ENCODE measurements at regions not wholly inside any gene's neighbourhood (a gene's known extent, or its start where the extent isn't known, plus 50 kb on each side); places are given as distances from the start of the nearest gene placed in this dataset.

DNA sequence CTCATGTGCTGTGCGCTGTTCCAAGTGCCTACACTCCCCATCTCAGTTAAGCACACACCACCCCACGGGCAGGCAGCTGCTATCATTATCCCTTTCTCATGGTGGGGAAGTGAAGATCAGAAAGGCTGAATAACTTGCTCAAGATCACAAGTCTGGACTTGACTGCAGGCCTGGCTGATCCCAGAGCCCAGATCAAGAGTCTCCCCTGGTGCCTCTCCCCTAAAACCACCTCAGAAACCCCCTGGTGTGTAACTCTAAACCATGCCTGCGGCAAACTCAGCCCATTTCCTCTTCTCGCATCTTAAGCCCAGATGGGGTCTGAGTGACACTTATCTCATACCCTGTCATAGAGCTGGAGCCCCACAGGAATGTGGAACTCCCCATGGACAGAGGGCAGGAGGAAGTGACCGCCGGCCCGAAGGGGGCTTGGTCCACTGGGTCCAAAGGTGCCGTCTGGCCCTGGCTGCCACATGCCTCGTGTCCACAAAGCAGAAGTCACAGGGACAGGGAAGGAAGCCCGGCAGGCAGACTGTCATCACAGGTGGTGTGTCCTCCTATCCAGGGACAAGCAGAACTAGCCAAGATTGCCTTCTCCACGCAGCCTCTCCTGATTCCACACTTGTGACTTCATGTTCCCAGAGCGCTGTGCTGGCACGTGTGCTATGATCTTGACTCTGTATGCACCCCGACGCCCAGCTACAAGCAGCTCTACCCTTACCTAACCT, 92.1 kb downstream of the SYF2 start:
- no peak for ATAC-seq
- TF ChIP-seq RARB (CRISPR knock-in tag; IDR thresholded peaks at IDR 0.05) (no peak), PPARA (CRISPR knock-in tag; IDR thresholded peaks at IDR 0.05; ENCODE audit: borderline replicate concordance) (no peak), ESRRG (CRISPR knock-in tag; IDR thresholded peaks at IDR 0.05) (no peak), BACH2 (CRISPR knock-in tag; IDR thresholded peaks at IDR 0.05; ENCODE audit: borderline replicate concordance) (no peak), ZNF8 (CRISPR knock-in tag; IDR thresholded peaks at IDR 0.05) (no peak), CSDC2 (CRISPR knock-in tag; IDR thresholded peaks at IDR 0.05) (no peak), ZNF565 (CRISPR knock-in tag; conservative IDR thresholded peaks at IDR 0.05; ENCODE audit: low read depth) (no peak), GLIS3 (CRISPR knock-in tag; IDR thresholded peaks at IDR 0.05) (no peak), ISL1 (CRISPR knock-in tag; IDR thresholded peaks at IDR 0.05) (no peak)
- TF ChIP-seq, protein P1, sequence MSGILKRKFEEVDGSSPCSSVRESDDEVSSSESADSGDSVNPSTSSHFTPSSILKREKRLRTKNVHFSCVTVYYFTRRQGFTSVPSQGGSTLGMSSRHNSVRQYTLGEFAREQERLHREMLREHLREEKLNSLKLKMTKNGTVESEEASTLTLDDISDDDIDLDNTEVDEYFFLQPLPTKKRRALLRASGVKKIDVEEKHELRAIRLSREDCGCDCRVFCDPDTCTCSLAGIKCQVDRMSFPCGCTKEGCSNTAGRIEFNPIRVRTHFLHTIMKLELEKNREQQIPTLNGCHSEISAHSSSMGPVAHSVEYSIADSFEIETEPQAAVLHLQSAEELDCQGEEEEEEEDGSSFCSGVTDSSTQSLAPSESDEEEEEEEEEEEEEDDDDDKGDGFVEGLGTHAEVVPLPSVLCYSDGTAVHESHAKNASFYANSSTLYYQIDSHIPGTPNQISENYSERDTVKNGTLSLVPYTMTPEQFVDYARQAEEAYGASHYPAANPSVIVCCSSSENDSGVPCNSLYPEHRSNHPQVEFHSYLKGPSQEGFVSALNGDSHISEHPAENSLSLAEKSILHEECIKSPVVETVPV (CRISPR knock-in tag; IDR thresholded peaks at IDR 0.05) = no peak
- TF ChIP-seq, protein P2, sequence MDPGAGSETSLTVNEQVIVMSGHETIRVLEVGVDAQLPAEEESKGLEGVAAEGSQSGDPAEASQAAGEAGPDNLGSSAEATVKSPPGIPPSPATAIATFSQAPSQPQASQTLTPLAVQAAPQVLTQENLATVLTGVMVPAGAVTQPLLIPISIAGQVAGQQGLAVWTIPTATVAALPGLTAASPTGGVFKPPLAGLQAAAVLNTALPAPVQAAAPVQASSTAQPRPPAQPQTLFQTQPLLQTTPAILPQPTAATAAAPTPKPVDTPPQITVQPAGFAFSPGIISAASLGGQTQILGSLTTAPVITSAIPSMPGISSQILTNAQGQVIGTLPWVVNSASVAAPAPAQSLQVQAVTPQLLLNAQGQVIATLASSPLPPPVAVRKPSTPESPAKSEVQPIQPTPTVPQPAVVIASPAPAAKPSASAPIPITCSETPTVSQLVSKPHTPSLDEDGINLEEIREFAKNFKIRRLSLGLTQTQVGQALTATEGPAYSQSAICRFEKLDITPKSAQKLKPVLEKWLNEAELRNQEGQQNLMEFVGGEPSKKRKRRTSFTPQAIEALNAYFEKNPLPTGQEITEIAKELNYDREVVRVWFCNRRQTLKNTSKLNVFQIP (CRISPR knock-in tag; IDR thresholded peaks at IDR 0.05; ENCODE audit: borderline replicate concordance, low read depth) = no peak
- TF ChIP-seq, protein P3, sequence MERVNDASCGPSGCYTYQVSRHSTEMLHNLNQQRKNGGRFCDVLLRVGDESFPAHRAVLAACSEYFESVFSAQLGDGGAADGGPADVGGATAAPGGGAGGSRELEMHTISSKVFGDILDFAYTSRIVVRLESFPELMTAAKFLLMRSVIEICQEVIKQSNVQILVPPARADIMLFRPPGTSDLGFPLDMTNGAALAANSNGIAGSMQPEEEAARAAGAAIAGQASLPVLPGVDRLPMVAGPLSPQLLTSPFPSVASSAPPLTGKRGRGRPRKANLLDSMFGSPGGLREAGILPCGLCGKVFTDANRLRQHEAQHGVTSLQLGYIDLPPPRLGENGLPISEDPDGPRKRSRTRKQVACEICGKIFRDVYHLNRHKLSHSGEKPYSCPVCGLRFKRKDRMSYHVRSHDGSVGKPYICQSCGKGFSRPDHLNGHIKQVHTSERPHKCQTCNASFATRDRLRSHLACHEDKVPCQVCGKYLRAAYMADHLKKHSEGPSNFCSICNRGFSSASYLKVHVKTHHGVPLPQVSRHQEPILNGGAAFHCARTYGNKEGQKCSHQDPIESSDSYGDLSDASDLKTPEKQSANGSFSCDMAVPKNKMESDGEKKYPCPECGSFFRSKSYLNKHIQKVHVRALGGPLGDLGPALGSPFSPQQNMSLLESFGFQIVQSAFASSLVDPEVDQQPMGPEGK (CRISPR knock-in tag; IDR thresholded peaks at IDR 0.05; ENCODE audit: borderline replicate concordance) = no peak

DNA sequence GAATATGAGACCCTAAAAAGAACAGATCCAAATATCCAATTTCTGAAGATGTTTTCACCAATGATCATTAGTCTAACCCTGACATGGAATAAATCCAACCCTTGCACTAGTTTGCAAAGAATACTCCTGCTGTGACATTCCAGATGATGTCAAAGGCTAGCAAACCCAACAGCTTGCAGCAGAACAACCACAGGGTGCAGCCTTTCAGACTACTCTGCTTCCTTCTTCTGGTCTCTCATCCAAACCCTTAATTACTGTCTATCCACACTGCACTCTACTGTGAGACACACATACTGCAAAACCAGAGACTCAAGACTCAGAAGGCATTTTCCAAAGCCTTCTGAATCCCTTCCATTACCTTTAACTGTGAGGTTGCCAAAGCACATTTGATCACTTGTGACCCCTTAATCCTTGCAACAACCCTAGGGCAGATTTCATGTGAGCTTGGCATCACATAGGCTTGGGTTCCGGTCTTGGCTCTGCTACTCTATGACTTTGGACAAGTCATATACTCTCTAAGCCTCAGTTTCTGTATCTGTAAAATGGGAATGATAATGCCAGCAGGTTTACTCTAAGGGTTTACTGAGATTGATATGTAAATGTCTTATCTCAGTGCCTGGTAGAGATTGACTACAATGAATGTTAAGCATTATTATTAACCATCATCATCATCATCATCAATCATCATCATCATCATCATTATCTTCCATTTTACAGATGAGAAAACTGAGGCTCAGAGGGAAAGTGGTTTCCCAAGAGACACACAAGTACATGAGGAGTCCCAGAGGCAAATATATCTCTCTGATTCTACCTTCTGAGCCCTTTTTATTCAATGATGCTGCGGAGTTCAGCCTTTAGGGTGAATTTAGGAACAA, 94.5 kb downstream of the SYF2 start:
- ATAC-seq = no peak
- no peak for TF ChIP-seq CSDC2 (CRISPR knock-in tag; IDR thresholded peaks at IDR 0.05)
- TF ChIP-seq OSR1 (CRISPR knock-in tag; IDR thresholded peaks at IDR 0.05) = no peak
- TF ChIP-seq ARNTL (CRISPR knock-in tag; IDR thresholded peaks at IDR 0.05; ENCODE audit: borderline replicate concordance, low read depth) = no peak
- no peak for TF ChIP-seq ZFP3 (CRISPR knock-in tag; IDR thresholded peaks at IDR 0.05)
- TF ChIP-seq, protein P1 (CRISPR knock-in tag; IDR thresholded peaks at IDR 0.05) = no peak
- TF ChIP-seq, protein P2 (CRISPR knock-in tag; IDR thresholded peaks at IDR 0.05; ENCODE audit: borderline replicate concordance, low read depth) = no peak
- TF ChIP-seq ZNF70 (CRISPR knock-in tag; IDR thresholded peaks at IDR 0.05) = no peak
- no peak for TF ChIP-seq ZFP30 (CRISPR knock-in tag; IDR thresholded peaks at IDR 0.05)
- no peak for TF ChIP-seq ZNF8 (CRISPR knock-in tag; IDR thresholded peaks at IDR 0.05)
- TF ChIP-seq RARB (CRISPR knock-in tag; IDR thresholded peaks at IDR 0.05) = no peak
- no peak for TF ChIP-seq ISL1 (CRISPR knock-in tag; IDR thresholded peaks at IDR 0.05)
- TF ChIP-seq, protein P4, sequence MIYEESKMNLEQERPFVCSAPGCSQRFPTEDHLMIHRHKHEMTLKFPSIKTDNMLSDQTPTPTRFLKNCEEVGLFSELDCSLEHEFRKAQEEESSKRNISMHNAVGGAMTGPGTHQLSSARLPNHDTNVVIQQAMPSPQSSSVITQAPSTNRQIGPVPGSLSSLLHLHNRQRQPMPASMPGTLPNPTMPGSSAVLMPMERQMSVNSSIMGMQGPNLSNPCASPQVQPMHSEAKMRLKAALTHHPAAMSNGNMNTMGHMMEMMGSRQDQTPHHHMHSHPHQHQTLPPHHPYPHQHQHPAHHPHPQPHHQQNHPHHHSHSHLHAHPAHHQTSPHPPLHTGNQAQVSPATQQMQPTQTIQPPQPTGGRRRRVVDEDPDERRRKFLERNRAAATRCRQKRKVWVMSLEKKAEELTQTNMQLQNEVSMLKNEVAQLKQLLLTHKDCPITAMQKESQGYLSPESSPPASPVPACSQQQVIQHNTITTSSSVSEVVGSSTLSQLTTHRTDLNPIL (CRISPR knock-in tag; IDR thresholded peaks at IDR 0.05; ENCODE audit: low read depth) = no peak
